BLaER1 (cell line): ENCODE measurements at regions not wholly inside any gene's neighbourhood (a gene's known extent, or its start where the extent isn't known, plus 50 kb on each side); places are given as distances from the start of the nearest gene placed in this dataset.
"Not testable (repeated sequence)": the region's sequence is repeated elsewhere in the genome, so short reads cannot be mapped to it uniquely, and the experiment has no call there.

Experiments
- H3K27ac ChIP-seq: shearing (Covaris generic); formaldehyde crosslinking; 2 replicates; pipeline ENCODE4 v1.8.1; 2022
- H3K27me3 ChIP-seq: shearing (Covaris generic); formaldehyde crosslinking; 2 replicates; pipeline ENCODE4 v1.8.1; 2022
- H3K36me3 ChIP-seq: shearing (Covaris generic); formaldehyde crosslinking; 2 replicates; pipeline ENCODE4 v1.8.1; 2022
- H3K4me1 ChIP-seq: shearing (Covaris generic); formaldehyde crosslinking; 2 replicates; pipeline ENCODE4 v1.8.1; 2022
- H3K4me2 ChIP-seq: shearing (Covaris generic); formaldehyde crosslinking; 2 replicates; pipeline ENCODE4 v1.8.1; 2022
- H3K4me3 ChIP-seq: shearing (Covaris generic); formaldehyde crosslinking; 2 replicates; pipeline ENCODE4 v1.8.1; 2022
- H3K9ac ChIP-seq: shearing (Covaris generic); formaldehyde crosslinking; 2 replicates; pipeline ENCODE4 v1.8.1; 2022
- H3K9me3 ChIP-seq: shearing (Covaris generic); formaldehyde crosslinking; 2 replicates; pipeline ENCODE4 v1.8.1; 2022
- H4K20me1 ChIP-seq: shearing (Covaris generic); formaldehyde crosslinking; 2 replicates; pipeline ENCODE4 v1.8.1; 2022
- Cebpa-rat ChIP-seq: shearing (Covaris generic); IDR thresholded peaks from 2 replicates; pipeline ENCODE4 v1.8.1; 2022

- no peak overlapping the region for H3K4me2 ChIP-seq
- no peak for TF ChIP-seq Cebpa-rat
- no peaks in the 10 kb centered on the region for H3K36me3 ChIP-seq
- no peaks in the 10 kb centered on the region for H3K4me1 ChIP-seq
- H3K27ac ChIP-seq = no peak overlapping the region
- H3K9ac ChIP-seq = no peak overlapping the region
- H3K27me3 ChIP-seq = peaks cover 18% of the 10 kb centered on the region; the same call in 1 of the 2 replicates
- H3K9me3 ChIP-seq = peaks cover 17% of the 10 kb centered on the region
- no peak overlapping the region for H3K4me3 ChIP-seq
- no peaks in the 10 kb centered on the region for H4K20me1 ChIP-seq
Observed at GRCh38 chrX:82764521-82764920, 743.6 kb upstream of the POU3F4 start.

GRCh38 chrX:82765811-82766210 is 742.3 kb upstream of the POU3F4 start:
- Histone ChIP-seq H3K4me2 (no peak overlapping the region), H3K36me3 (no peaks in the 10 kb centered on the region), H3K4me1 (no peaks in the 10 kb centered on the region), H3K27ac (no peak overlapping the region), H3K9me3 (peaks cover 24% of the 10 kb centered on the region), H3K4me3 (no peak overlapping the region), H4K20me1 (no peaks in the 10 kb centered on the region), H3K27me3 (peaks cover 18% of the 10 kb centered on the region; the same call in 1 of the 2 replicates), H3K9ac (no peak overlapping the region)
- no peak for TF ChIP-seq Cebpa-rat

- H3K9me3 ChIP-seq = peaks cover 13% of the 10 kb centered on the region; the same call in 1 of the 2 replicates
- H3K27ac ChIP-seq = no peak overlapping the region
- TF ChIP-seq Cebpa-rat = no peak
- H3K27me3 ChIP-seq = peaks cover 29% of the 10 kb centered on the region; the same call in 1 of the 2 replicates
- no peaks in the 10 kb centered on the region for H4K20me1 ChIP-seq
- H3K36me3 ChIP-seq = no peaks in the 10 kb centered on the region
- no peak overlapping the region for H3K4me2 ChIP-seq
- no peak overlapping the region for H3K9ac ChIP-seq
- no peak overlapping the region for H3K4me3 ChIP-seq
- H3K4me1 ChIP-seq = no peaks in the 10 kb centered on the region
Observed at GRCh38 chrX:82775426-82775825, 732.7 kb upstream of the POU3F4 start.

- Histone ChIP-seq H3K4me2 (no peak overlapping the region), H3K9ac (no peak overlapping the region), H4K20me1 (no peaks in the 10 kb centered on the region), H3K4me1 (no peaks in the 10 kb centered on the region), H3K9me3 (peaks cover 32% of the 10 kb centered on the region), H3K27ac (no peak overlapping the region), H3K4me3 (no peak overlapping the region), H3K27me3 (peaks cover 24% of the 10 kb centered on the region; the same call in 1 of the 2 replicates), H3K36me3 (no peaks in the 10 kb centered on the region)
- TF ChIP-seq Cebpa-rat = no peak
Observed at GRCh38 chrX:82782014-82782413, 726.1 kb upstream of the POU3F4 start.

GRCh38 chrX:82812902-82813301 is 695.2 kb upstream of the POU3F4 start:
- H3K9ac ChIP-seq, H3K4me3 ChIP-seq, H3K9me3 ChIP-seq, H3K4me2 ChIP-seq, H3K4me1 ChIP-seq, H3K36me3 ChIP-seq, H3K27ac ChIP-seq, H4K20me1 ChIP-seq: not testable (repeated sequence)
- peaks cover 48% of the 10 kb centered on the region for H3K27me3 ChIP-seq

- Histone ChIP-seq H3K4me1 (no peaks in the 10 kb centered on the region), H3K4me2 (no peak overlapping the region), H3K9ac (no peak overlapping the region), H3K27ac (no peak overlapping the region), H4K20me1 (no peaks in the 10 kb centered on the region), H3K36me3 (no peaks in the 10 kb centered on the region), H3K9me3 (0 out of 2 replicates have a peak, but pooled peaks cover 3% of the 10 kb centered on the region), H3K4me3 (no peak overlapping the region), H3K27me3 (peaks cover 51% of the 10 kb centered on the region)
- TF ChIP-seq Cebpa-rat = no peak
Observed at GRCh38 chrX:82813671-82814078, 694.4 kb upstream of the POU3F4 start.

- Histone ChIP-seq H3K4me3 (no peak overlapping the region), H3K4me2 (no peak overlapping the region), H3K27ac (no peak overlapping the region), H3K9ac (no peak overlapping the region), H3K36me3 (no peaks in the 10 kb centered on the region), H3K9me3 (0 out of 2 replicates have a peak, but pooled peaks cover 3% of the 10 kb centered on the region), H3K4me1 (no peaks in the 10 kb centered on the region), H4K20me1 (no peaks in the 10 kb centered on the region), H3K27me3 (peaks cover 53% of the 10 kb centered on the region)
- TF ChIP-seq Cebpa-rat = no peak
Observed at GRCh38 chrX:82816001-82816400, 692.1 kb upstream of the POU3F4 start.

- no peak for TF ChIP-seq Cebpa-rat
- no peaks in the 10 kb centered on the region for H3K36me3 ChIP-seq
- H3K9ac ChIP-seq = no peak overlapping the region
- H3K27me3 ChIP-seq = peaks cover 56% of the 10 kb centered on the region
- H3K4me3 ChIP-seq = no peak overlapping the region
- H3K4me2 ChIP-seq = no peak overlapping the region
- no peaks in the 10 kb centered on the region for H4K20me1 ChIP-seq
- H3K27ac ChIP-seq = no peak overlapping the region
- 0 out of 2 replicates have a peak, but pooled peaks cover 3% of the 10 kb centered on the region for H3K9me3 ChIP-seq
- H3K4me1 ChIP-seq = no peaks in the 10 kb centered on the region
Observed at GRCh38 chrX:82816562-82816961, 691.5 kb upstream of the POU3F4 start.

- no peak for TF ChIP-seq Cebpa-rat
- Histone ChIP-seq H3K9me3 (peaks cover 24% of the 10 kb centered on the region), H3K36me3 (no peaks in the 10 kb centered on the region), H3K4me1 (no peaks in the 10 kb centered on the region), H3K27me3 (peaks cover 17% of the 10 kb centered on the region; the same call in 1 of the 2 replicates), H3K9ac (no peak overlapping the region), H3K4me3 (no peak overlapping the region), H3K4me2 (no peak overlapping the region), H3K27ac (no peak overlapping the region), H4K20me1 (no peaks in the 10 kb centered on the region)
Observed at GRCh38 chrX:82842286-82842685, 665.8 kb upstream of the POU3F4 start.

GRCh38 chrX:82848111-82848510 is 660.0 kb upstream of the POU3F4 start:
- Histone ChIP-seq H3K9me3 (0 out of 2 replicates have a peak, but pooled peaks cover 3% of the 10 kb centered on the region), H3K27ac (no peak overlapping the region), H3K4me1 (no peaks in the 10 kb centered on the region), H3K27me3 (peaks cover 18% of the 10 kb centered on the region; the same call in 1 of the 2 replicates), H4K20me1 (no peaks in the 10 kb centered on the region), H3K4me2 (no peak overlapping the region), H3K9ac (no peak overlapping the region), H3K4me3 (no peak overlapping the region), H3K36me3 (no peaks in the 10 kb centered on the region)
- no peak for TF ChIP-seq Cebpa-rat
